Renal cortical epithelial cell (primary cell): ENCODE measurements at regions not wholly inside any gene's neighbourhood (a gene's known extent, or its start where the extent isn't known, plus 50 kb on each side); places are given as distances from the start of the nearest gene placed in this dataset.

Experiments used
- DNase-seq: peaks from one replicate; pipeline ENCODE4 v3.0.0-alpha.2; 2011; ENCODE audit warnings: low read depth

GRCh38 chr4:167475951-167476350, 241.7 kb upstream of the SPOCK3 start:
- DNase-seq = no peak

DNA sequence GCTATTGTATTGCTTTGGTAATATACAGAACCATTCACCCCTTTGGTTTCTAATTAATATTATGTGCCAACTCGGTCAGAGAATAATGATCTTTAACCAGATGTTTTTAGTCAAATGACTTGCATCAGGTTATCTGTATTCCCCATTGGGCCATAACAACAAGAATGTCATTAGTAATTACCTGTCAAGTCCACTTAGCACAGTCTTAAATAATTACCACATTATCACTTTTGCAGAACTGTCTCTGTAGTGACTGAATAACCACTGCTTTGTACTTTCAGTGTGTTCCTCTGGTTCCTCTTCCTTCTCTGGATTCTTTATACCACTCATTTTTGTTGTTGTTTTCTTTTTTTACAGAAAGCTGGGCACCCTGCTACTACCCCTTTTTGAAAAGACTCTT, 257.7 kb upstream of the SPOCK3 start:
- no peak for DNase-seq

DNA sequence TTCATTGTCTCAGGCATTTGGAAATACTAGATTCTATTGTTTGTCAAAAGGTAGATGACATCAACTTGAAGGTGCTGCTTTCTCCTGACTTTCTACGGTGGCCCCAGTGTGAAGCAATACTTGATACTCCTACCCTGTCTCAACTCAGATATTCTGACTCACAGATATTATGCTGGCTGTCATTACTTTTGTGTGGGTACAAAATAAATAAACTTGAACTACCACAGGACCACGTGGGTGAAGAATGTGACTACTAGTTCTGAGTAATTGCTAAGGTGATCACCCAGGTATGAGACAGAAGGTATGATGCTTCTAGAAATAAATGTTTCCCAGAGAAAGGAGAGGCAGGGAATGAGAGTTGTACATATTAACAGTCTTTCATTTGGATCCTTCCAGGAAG, 275.3 kb upstream of the SPOCK3 start:
- DNase-seq = no peak

DNA sequence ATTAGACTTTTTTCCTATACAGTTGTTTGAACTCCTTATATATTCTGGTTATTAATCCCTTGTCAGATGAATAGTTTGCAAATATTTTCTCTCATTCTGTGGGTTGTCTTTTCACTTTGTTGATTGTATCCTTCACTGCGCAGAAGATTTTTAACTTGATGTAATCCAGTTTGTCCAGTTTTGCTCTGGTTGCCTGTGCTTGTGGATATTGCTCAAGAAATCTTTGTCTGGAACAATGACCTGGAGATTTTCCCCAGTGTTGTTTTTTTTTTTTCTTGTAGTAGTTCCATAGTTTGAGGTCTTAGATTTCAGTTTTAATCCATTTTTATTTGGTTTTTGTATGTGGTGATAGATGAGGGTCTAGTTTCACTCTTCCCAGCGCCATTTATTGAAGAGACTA, 289.8 kb upstream of the SPOCK3 start:
- DNase-seq = no peak

GRCh38 chr4:167537761-167538160, 303.5 kb upstream of the SPOCK3 start:
- no peak for DNase-seq

GRCh38 chr4:167541286-167541685, 307.0 kb upstream of the SPOCK3 start:
- DNase-seq = no peak

DNA sequence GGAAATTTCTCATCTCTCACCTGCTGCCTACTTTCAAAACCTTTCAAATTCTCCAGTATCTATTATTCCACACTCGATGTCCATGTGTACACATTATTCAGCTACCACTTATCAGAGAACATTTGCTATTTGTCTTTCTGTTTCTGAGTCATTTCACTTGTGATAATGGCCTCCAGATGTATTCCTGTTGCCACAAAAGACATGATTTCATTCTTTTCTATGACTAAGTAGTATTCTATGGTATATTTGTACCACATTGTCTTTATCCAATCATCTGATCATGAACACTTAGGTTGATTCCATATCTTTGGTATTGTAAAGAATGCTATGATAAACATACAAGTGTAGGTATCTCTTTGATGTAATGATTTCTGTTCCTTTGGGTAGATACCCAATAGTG, 310.1 kb upstream of the SPOCK3 start:
- no peak for DNase-seq

DNA sequence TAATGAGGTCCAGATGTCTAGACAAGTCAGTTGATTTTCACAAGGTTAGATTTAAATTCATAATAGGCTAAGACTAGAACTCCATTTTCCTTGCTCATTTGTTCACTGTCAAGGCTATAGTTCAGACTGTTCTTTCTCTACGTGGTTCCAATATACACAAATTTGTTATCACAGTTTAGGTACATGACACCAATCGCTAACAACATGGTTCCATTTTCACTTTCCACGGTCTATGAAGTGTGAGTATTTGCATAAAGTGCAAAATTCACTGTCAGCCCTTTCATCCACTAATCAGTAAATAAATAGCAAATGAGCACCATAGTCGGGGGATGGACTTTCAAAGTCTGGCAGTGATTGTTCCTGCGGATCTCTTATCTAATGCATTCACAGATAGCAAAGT, 315.7 kb upstream of the SPOCK3 start:
- DNase-seq = no peak

GRCh38 chr4:167555338-167556022, 321.2 kb upstream of the SPOCK3 start:
- peak; percentile 73 for DNase-seq

- no peak for DNase-seq
These were observed 344.6 kb upstream of the SPOCK3 start for GRCh38 chr4:167578906-167579305.

- no peak for DNase-seq
These were observed 347.2 kb upstream of the SPOCK3 start for GRCh38 chr4:167581449-167581965.

DNA sequence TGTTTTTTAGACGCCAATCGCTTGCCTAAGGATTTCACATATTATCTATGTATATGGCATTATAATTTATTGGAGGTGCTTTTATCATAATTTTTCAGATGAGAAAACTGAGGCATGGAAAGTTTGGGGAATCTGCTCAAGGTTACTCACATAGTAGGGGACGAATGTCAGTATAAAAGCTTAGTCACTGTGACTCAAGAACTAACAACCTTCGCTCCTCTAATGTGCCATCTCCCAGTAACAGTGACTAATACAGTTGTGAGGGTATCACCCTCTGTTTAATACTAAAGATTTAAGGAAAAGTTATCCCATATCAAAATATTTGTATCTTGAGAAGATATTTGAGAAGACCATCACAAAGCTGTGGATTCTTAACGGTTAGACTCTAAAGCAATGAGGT, 353.1 kb upstream of the SPOCK3 start:
- no peak for DNase-seq

GRCh38 chr4:167595898-167596297, 361.6 kb upstream of the SPOCK3 start:
- DNase-seq = no peak

- no peak for DNase-seq
These were observed 367.9 kb upstream of the SPOCK3 start for GRCh38 chr4:167602157-167602556.

GRCh38 chr4:167606551-167606950, 372.3 kb upstream of the SPOCK3 start:
- no peak for DNase-seq

GRCh38 chr4:167613381-167613780, 379.1 kb upstream of the SPOCK3 start:
- DNase-seq = no peak

GRCh38 chr4:167614866-167615265, 380.6 kb upstream of the SPOCK3 start:
- no peak for DNase-seq

DNA sequence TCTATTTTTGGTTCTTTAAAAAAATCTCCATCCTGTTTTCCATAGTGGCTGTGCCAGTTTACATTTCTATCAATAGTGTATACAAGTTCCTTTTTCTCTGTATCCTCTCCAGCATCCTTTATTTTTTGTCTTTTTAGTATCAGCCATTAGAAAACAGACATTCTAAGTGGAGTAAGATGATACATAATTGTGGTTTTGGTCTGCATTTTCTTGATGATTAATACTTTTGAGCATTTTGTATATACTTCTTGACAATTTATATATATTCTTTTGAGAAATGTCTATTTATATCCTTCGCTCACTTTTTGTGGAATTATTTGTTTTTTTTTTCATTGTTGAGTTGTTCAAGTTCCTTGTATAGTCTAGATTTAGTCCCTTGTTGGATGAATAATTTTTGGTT, 382.2 kb upstream of the SPOCK3 start:
- no peak for DNase-seq

GRCh38 chr4:167622481-167623240, 388.4 kb upstream of the SPOCK3 start:
- DNase-seq = peak; percentile 24

DNA sequence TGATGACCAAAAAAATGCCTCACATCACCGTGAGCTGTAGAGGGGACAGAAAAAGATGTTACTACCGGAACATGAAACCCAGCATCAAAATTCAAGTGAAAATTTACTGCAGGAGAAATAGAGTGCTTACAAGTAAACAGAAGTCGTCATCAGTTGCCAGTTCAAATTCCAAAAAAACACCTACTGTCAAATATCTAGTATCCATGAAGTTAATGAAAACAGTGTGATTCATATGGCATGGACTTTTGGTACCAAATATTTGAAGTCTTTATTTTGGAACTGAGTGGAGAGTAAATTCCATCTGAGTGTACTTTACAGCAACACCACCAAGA, 388.9 kb upstream of the SPOCK3 start:
- no peak for DNase-seq

DNA sequence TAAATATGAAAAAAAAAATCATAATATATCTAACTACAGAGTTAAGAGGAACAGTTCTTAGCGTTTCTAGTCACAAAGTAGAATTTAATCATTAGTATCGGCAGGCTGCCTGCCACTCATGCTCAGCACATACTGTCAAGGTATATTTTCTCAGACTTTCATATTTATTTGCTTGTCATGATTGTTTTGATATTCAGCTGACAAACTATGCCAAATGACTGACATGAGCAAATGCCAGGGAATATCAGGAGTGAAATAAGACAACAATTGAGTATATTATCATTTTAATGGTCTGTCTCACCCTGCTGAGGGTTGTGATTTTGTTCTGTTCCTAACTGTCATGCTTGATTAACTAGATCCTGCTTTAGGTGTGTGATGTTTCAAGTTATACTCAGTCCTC, 395.0 kb upstream of the SPOCK3 start:
- no peak for DNase-seq

DNA sequence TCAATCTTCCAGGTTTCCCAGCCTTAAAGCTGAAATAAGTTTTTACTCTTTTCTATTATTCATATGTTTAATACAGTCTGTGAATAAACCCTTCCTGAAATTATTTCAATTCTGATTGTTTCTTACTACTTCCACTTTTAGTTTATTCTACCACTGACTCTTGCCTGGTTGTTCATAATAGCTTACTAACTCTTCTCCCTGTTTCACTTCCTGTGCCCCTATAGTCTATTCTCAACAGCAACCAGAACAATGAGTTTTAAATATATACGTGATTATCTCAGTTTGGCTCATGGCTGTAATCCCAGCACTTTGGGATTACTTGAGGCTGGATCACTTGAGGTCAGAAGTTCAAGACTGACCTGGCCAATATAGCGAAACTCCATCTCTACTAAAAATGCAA, 408.0 kb upstream of the SPOCK3 start:
- no peak for DNase-seq

GRCh38 chr4:167645358-167645757, 411.1 kb upstream of the SPOCK3 start:
- no peak for DNase-seq

DNA sequence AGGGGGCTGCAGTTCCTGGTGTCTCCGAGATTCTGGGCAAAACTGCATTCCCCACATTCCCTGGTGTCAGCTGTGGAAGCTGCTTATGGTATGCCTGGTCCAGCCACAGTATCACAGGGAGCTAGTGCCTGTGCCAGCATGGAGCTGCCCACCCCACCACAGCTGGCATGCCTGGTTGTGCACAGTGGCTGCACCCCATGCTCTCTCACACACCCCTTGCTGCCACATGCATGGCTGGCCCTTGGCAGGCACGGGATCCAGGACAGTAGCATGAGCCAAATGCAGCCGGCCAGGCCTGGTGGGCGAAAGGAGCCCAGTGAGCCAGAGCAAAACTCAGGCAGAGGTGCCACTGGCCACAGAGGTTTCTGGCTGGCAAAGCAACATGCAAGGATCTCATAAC, 418.0 kb upstream of the SPOCK3 start:
- DNase-seq = no peak
